Loucy (cell line): ENCODE measurements at regions not wholly inside any gene's neighbourhood (a gene's known extent, or its start where the extent isn't known, plus 50 kb on each side); places are given as distances from the start of the nearest gene placed in this dataset.

ENCODE experiments used
- H2AFZ ChIP-seq: fragments of 200-600 bp; sonication (generic); 2 replicates; pipeline ENCODE4 v1.6.0; 2016; ENCODE audit warnings: antibody characterized with exemption, mild to moderate bottlenecking, low read length, moderate library complexity
- H3F3A ChIP-seq: fragments of 200-600 bp; 2 replicates; pipeline ENCODE4 v1.6.0; 2016; ENCODE audit warnings: antibody characterized with exemption, low read depth, mild to moderate bottlenecking
- H3K27me3 ChIP-seq: fragments of 200-600 bp; sonication (generic); 2 replicates; pipeline ENCODE4 v1.6.1; 2014; ENCODE audit warnings: low read length, mild to moderate bottlenecking; ENCODE audit not compliant: insufficient read depth, poor library complexity, severe bottlenecking
- H3K36me3 ChIP-seq: fragments of 200-600 bp; sonication (generic); 2 replicates; pipeline ENCODE4 v1.6.1; 2016; ENCODE audit warnings: low read length; ENCODE audit not compliant: insufficient read depth
- H3K4me1 ChIP-seq: fragments of 200-600 bp; sonication (generic); 2 replicates; pipeline ENCODE4 v1.5.1; 2014; ENCODE audit warnings: low read length, mild to moderate bottlenecking; ENCODE audit not compliant: insufficient read depth, poor library complexity, severe bottlenecking
- H3K4me2 ChIP-seq: fragments of 200-600 bp; sonication (generic); 2 replicates; pipeline ENCODE4 v1.6.0; 2014; ENCODE audit warnings: antibody characterized with exemption, low read length, low read depth, mild to moderate bottlenecking; ENCODE audit not compliant: poor library complexity, severe bottlenecking
- H3K4me3 ChIP-seq: fragments of 200-600 bp; sonication (generic); 2 replicates; pipeline ENCODE4 v1.5.1; 2014; ENCODE audit warnings: low read length, mild to moderate bottlenecking, mixed read lengths; ENCODE audit not compliant: poor library complexity, severe bottlenecking
- H3K79me2 ChIP-seq: fragments of 200-600 bp; sonication (generic); 2 replicates; pipeline ENCODE4 v1.6.1; 2014; ENCODE audit warnings: low read length; ENCODE audit not compliant: insufficient read depth
- H3K9ac ChIP-seq: fragments of 200-600 bp; sonication (generic); 2 replicates; pipeline ENCODE4 v1.6.0; 2014; ENCODE audit warnings: mild to moderate bottlenecking, low read depth, low read length, moderate library complexity; ENCODE audit not compliant: poor library complexity, severe bottlenecking
- H3K9me2 ChIP-seq: fragments of 200-600 bp; sonication (generic); replicated peaks from 2 replicates; pipeline ENCODE4 v1.6.1; 2016; ENCODE audit warnings: low read depth, low read length, mixed read lengths
- H3K9me3 ChIP-seq: fragments of 200-600 bp; sonication (generic); 2 replicates; pipeline ENCODE4 v1.6.1; 2014; ENCODE audit warnings: mild to moderate bottlenecking, antibody characterized with exemption, low read length, low read depth; ENCODE audit not compliant: insufficient read depth
- H4K20me1 ChIP-seq: fragments of 200-600 bp; sonication (generic); 2 replicates; pipeline ENCODE4 v1.6.0; 2014; ENCODE audit warnings: antibody characterized with exemption, low read length, mild to moderate bottlenecking; ENCODE audit not compliant: insufficient read depth, poor library complexity, severe bottlenecking
- EZH2phosphoT487 ChIP-seq: fragments of 200-600 bp; IDR thresholded peaks from 2 replicates; pipeline ENCODE4 v1.6.1; 2018; ENCODE audit warnings: antibody characterized with exemption, mild to moderate bottlenecking, moderate library complexity, borderline replicate concordance
- TF ChIP-seq, protein P1 (sequence below): fragments of 200-600 bp; sonication (generic); conservative IDR thresholded peaks from 2 replicates; pipeline ENCODE4 v1.5.1; 2014; ENCODE audit warnings: mild to moderate bottlenecking, antibody characterized with exemption, low read length

- H3K79me2 ChIP-seq: no peaks in the 10 kb centered on the region
- no peaks in the 10 kb centered on the region for H3F3A ChIP-seq
- H3K9me3 ChIP-seq: no peaks in the 10 kb centered on the region
- H3K9ac ChIP-seq: no peak overlapping the region
- H3K4me3 ChIP-seq: no peak overlapping the region
- TF ChIP-seq, protein P1, sequence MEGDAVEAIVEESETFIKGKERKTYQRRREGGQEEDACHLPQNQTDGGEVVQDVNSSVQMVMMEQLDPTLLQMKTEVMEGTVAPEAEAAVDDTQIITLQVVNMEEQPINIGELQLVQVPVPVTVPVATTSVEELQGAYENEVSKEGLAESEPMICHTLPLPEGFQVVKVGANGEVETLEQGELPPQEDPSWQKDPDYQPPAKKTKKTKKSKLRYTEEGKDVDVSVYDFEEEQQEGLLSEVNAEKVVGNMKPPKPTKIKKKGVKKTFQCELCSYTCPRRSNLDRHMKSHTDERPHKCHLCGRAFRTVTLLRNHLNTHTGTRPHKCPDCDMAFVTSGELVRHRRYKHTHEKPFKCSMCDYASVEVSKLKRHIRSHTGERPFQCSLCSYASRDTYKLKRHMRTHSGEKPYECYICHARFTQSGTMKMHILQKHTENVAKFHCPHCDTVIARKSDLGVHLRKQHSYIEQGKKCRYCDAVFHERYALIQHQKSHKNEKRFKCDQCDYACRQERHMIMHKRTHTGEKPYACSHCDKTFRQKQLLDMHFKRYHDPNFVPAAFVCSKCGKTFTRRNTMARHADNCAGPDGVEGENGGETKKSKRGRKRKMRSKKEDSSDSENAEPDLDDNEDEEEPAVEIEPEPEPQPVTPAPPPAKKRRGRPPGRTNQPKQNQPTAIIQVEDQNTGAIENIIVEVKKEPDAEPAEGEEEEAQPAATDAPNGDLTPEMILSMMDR: no peak
- no peak for TF ChIP-seq EZH2phosphoT487
- no peak overlapping the region for H3K4me2 ChIP-seq
- no peaks in the 10 kb centered on the region for H3K36me3 ChIP-seq
- H3K4me1 ChIP-seq: no peaks in the 10 kb centered on the region
- H3K9me2 ChIP-seq: no peaks in the 10 kb centered on the region
- H3K27me3 ChIP-seq: no peaks in the 10 kb centered on the region
- no peak overlapping the region for H2AFZ ChIP-seq
- no peaks in the 10 kb centered on the region for H4K20me1 ChIP-seq
These were observed 290.2 kb downstream of the SHQ1 start for GRCh38 chr3:72558001-72558400.

- Histone ChIP-seq H3K4me2 (no peak overlapping the region), H3K9me3 (no peaks in the 10 kb centered on the region), H3K4me3 (no peak overlapping the region), H3K4me1 (no peaks in the 10 kb centered on the region), H3K79me2 (no peaks in the 10 kb centered on the region), H2AFZ (no peak overlapping the region), H4K20me1 (no peaks in the 10 kb centered on the region), H3K9ac (no peak overlapping the region), H3K27me3 (no peaks in the 10 kb centered on the region), H3K9me2 (no peaks in the 10 kb centered on the region), H3F3A (no peaks in the 10 kb centered on the region), H3K36me3 (no peaks in the 10 kb centered on the region)
- TF ChIP-seq, protein P1: no peak
- TF ChIP-seq EZH2phosphoT487: no peak
These were observed 292.5 kb downstream of the SHQ1 start for GRCh38 chr3:72555714-72556113.

DNA sequence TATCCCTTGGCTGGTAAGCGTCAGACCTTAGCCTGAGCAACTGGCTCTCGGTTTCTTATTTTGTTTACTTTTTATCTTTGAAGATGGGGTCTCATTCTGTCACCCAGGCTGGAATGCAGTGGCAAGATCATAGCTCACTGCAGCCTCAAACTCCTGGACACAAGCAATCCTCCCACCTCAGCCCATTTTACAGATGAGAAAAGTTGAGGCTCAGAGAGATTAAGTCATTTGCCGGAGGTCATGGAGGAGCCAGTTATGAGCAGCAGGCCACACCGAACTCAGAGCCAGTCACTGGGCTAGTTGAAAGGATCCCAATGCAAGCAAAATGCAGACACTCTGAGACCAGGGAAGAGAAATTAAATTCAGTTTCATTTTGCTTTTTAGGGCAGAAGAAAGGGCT lies 293.6 kb downstream of the SHQ1 start:
- Histone ChIP-seq H2AFZ (no peak overlapping the region), H3K36me3 (no peaks in the 10 kb centered on the region), H3F3A (no peaks in the 10 kb centered on the region), H3K4me1 (peaks cover 6% of the 10 kb centered on the region), H3K4me3 (no peak overlapping the region), H3K9ac (no peak overlapping the region), H3K4me2 (no peak overlapping the region), H3K79me2 (no peaks in the 10 kb centered on the region), H3K9me3 (no peaks in the 10 kb centered on the region), H3K27me3 (no peaks in the 10 kb centered on the region), H4K20me1 (no peaks in the 10 kb centered on the region), H3K9me2 (no peaks in the 10 kb centered on the region)
- TF ChIP-seq EZH2phosphoT487: no peak
- TF ChIP-seq, protein P1: no peak
